Gastroesophageal sphincter (tissue), 4 donors: ENCODE measurements at regions not wholly inside any gene's neighbourhood (a gene's known extent, or its start where the extent isn't known, plus 50 kb on each side); places are given as distances from the start of the nearest gene placed in this dataset.
A peak's percentile ranks its signal among the peaks of the same experiment; 100 is the strongest.

ENCODE experiments used
- ATAC-seq: fragments of 150-250 bp; one replicate; pipeline ENCODE4 v1.9.1; 2016; ENCODE audit warnings: mild to moderate bottlenecking, moderate library complexity
- H3K27ac ChIP-seq, 4 donors: fragments of 200-600 bp; sonication (generic) in 3 of 4; 1 replicate in 3 of 4; 2 replicates in 1 of 4; pipeline ENCODE4 v1.5.1; 2016 to 2019
- H3K27me3 ChIP-seq: fragments of 200-600 bp; sonication (generic); one replicate; pipeline ENCODE4 v1.5.1; 2019
- H3K36me3 ChIP-seq, 2 donors: fragments of 200-600 bp; sonication (generic); one replicate each; pipeline ENCODE4 v1.5.1; 2019; ENCODE audit warnings: control low read depth in 1 of 2
- H3K4me1 ChIP-seq, 3 donors: fragments of 200-600 bp; sonication (generic); 1 replicate in 2 of 3; 2 replicates in 1 of 3; pipeline ENCODE4 v1.5.1; 2016 to 2019; ENCODE audit warnings: control low read depth in 2 of 3
- H3K4me3 ChIP-seq, 2 donors: fragments of 200-600 bp; sonication (generic); one replicate each; pipeline ENCODE4 v1.5.1; 2019; ENCODE audit warnings: mild to moderate bottlenecking in 1 of 2, moderate library complexity in 1 of 2
- H3K9me3 ChIP-seq, 3 donors: fragments of 200-600 bp; sonication (generic); one replicate each; pipeline ENCODE4 v1.5.1; 2017 to 2019; ENCODE audit warnings: control low read depth in 2 of 3
- CTCF ChIP-seq, 4 experiments: fragments of 200-600 bp in 2 of 4; fragments of 450-650 bp in 2 of 4; sonication (generic) in 1 of 4; IDR thresholded peaks; one replicate each; pipeline ENCODE4 v1.5.1; 2017 to 2019; ENCODE audit warnings: antibody characterized with exemption in 4 of 4, mild to moderate bottlenecking in 2 of 4, moderate library complexity in 2 of 4
- EP300 ChIP-seq: sonication (generic); formaldehyde crosslinking; IDR thresholded peaks from one replicate; pipeline ENCODE4 v1.6.1; 2017; ENCODE audit warnings: antibody characterized with exemption, mild to moderate bottlenecking
- POLR2A ChIP-seq, 2 donors: fragments of 450-650 bp; IDR thresholded peaks; one replicate each; pipeline ENCODE4 v1.6.1; 2017; ENCODE audit warnings: antibody characterized with exemption in 2 of 2, mild to moderate bottlenecking in 2 of 2, moderate library complexity in 1 of 2
- POLR2AphosphoS5 ChIP-seq: sonication (generic); formaldehyde crosslinking; IDR thresholded peaks from one replicate; pipeline ENCODE4 v1.6.1; 2017; ENCODE audit warnings: antibody characterized with exemption
- WGBS, 2 donors: methylation state at CpG; one replicate each; pipeline ENCODE4 v1.1.5; 2018; ENCODE audit warnings: low coverage in 1 of 2; 5-methylcytosine and 5-hydroxymethylcytosine counted together

- H3K4me3 ChIP-seq: no peak overlapping the region
- no peaks in the 10 kb centered on the region for H3K36me3 ChIP-seq
- peak overlapping the region in 2 of 4 donors; percentile 32 to 38 for H3K27ac ChIP-seq
- 30% methylated on average over 2 to 3 of the region's 3 CpGs for WGBS, 2 donors
- H3K27me3 ChIP-seq: no peaks in the 10 kb centered on the region
- ATAC-seq: no peak
- H3K9me3 ChIP-seq: no peaks in the 10 kb centered on the region
- peaks cover 0 to 24% (median 0%) of the 10 kb centered on the region in 3 donors for H3K4me1 ChIP-seq
- TF ChIP-seq POLR2AphosphoS5: no peak
- no peak for TF ChIP-seq POLR2A (IDR thresholded peaks at IDR 0.05)
- TF ChIP-seq CTCF (IDR thresholded peaks at IDR 0.05): no peak
- no peak for TF ChIP-seq EP300
Observed at GRCh38 chr1:78274814-78275213, 216.0 kb upstream of the PTGFR start.

GRCh38 chr1:78275456-78275855 is 215.3 kb upstream of the PTGFR start:
- no peaks in the 10 kb centered on the region for H3K9me3 ChIP-seq
- H3K27ac ChIP-seq: peak overlapping the region in 2 of 4 donors; percentile 32 to 38
- 33 to 44% methylated on average over 2 of the region's 2 CpGs for WGBS, 2 donors
- H3K4me1 ChIP-seq: peaks cover 0 to 24% (median 0%) of the 10 kb centered on the region in 3 donors
- no peak for ATAC-seq
- no peaks in the 10 kb centered on the region for H3K36me3 ChIP-seq
- no peaks in the 10 kb centered on the region for H3K27me3 ChIP-seq
- TF ChIP-seq CTCF (IDR thresholded peaks at IDR 0.05) (no peak), POLR2A (IDR thresholded peaks at IDR 0.05) (no peak), EP300 (no peak)
- no peak overlapping the region for H3K4me3 ChIP-seq

GRCh38 chr1:78275906-78276685 is 214.7 kb upstream of the PTGFR start:
- H3K27ac ChIP-seq: peak overlapping the region in 1 of 4 donors; percentile 30
- H3K36me3 ChIP-seq: no peaks in the 10 kb centered on the region
- 0 to 41% methylated on average over 1 to 3 of the region's 3 CpGs for WGBS, 2 donors
- no peak for ATAC-seq
- H3K4me3 ChIP-seq: no peak overlapping the region
- no peak for TF ChIP-seq POLR2AphosphoS5
- TF ChIP-seq POLR2A (IDR thresholded peaks at IDR 0.05): no peak
- TF ChIP-seq CTCF (IDR thresholded peaks at IDR 0.05): no peak
- TF ChIP-seq EP300: no peak
- no peaks in the 10 kb centered on the region for H3K27me3 ChIP-seq
- H3K4me1 ChIP-seq: peaks cover 0 to 24% (median 0%) of the 10 kb centered on the region in 3 donors
- H3K9me3 ChIP-seq: no peaks in the 10 kb centered on the region

- H3K36me3 ChIP-seq: no peaks in the 10 kb centered on the region
- H3K4me3 ChIP-seq: no peak overlapping the region
- no peaks in the 10 kb centered on the region for H3K9me3 ChIP-seq
- no peaks in the 10 kb centered on the region for H3K27me3 ChIP-seq
- ATAC-seq: no peak
- no peak for TF ChIP-seq EP300
- no peak for TF ChIP-seq POLR2AphosphoS5
- TF ChIP-seq POLR2A (IDR thresholded peaks at IDR 0.05): no peak
- no peak for TF ChIP-seq CTCF (IDR thresholded peaks at IDR 0.05)
- no peak overlapping the region for H3K27ac ChIP-seq
- peaks cover 0 to 24% (median 0%) of the 10 kb centered on the region in 3 donors for H3K4me1 ChIP-seq
Observed at GRCh38 chr1:78277253-78277652, 213.5 kb upstream of the PTGFR start.

- H3K27me3 ChIP-seq: no peaks in the 10 kb centered on the region
- 32 to 53% methylated on average over 2 of the region's 2 CpGs for whole genome bisulfite sequencing, 2 donors
- peaks cover 0 to 26% (median 0%) of the 10 kb centered on the region in 3 donors for H3K4me1 ChIP-seq
- no peak overlapping the region for H3K27ac ChIP-seq
- TF ChIP-seq POLR2AphosphoS5: peak; percentile 10
- TF ChIP-seq CTCF (IDR thresholded peaks at IDR 0.05): no peak
- TF ChIP-seq EP300: no peak
- H3K36me3 ChIP-seq: no peaks in the 10 kb centered on the region
- H3K9me3 ChIP-seq: no peaks in the 10 kb centered on the region
- peak; percentile 72 for ATAC-seq
- no peak overlapping the region for H3K4me3 ChIP-seq
Observed at GRCh38 chr1:78279051-78279450, 211.7 kb upstream of the PTGFR start.
